Neural cell (in vitro differentiated cells): ENCODE measurements at regions not wholly inside any gene's neighbourhood (a gene's known extent, or its start where the extent isn't known, plus 50 kb on each side); places are given as distances from the start of the nearest gene placed in this dataset.

ENCODE experiments used
- CTCF ChIP-seq: fragments of 450-650 bp; IDR thresholded peaks from 2 replicates; pipeline ENCODE4 v1.5.1; 2014; ENCODE audit warnings: antibody characterized with exemption, mild to moderate bottlenecking, moderate library complexity; ENCODE audit not compliant: poor library complexity, severe bottlenecking
- EP300 ChIP-seq: fragments of 450-650 bp; conservative IDR thresholded peaks from 2 replicates; pipeline ENCODE4 v1.6.1; 2014; ENCODE audit warnings: antibody characterized with exemption, mild to moderate bottlenecking, moderate library complexity; ENCODE audit not compliant: poor library complexity, severe bottlenecking
- EZH2 ChIP-seq: fragments of 200-600, 300-800 bp; shearing (Covaris generic), sonication (generic); IDR thresholded peaks from 2 replicates; pipeline ENCODE4 v1.6.1; 2014; ENCODE audit warnings: antibody characterized with exemption, low read length, borderline replicate concordance, mild to moderate bottlenecking; ENCODE audit not compliant: insufficient read depth, poor library complexity, severe bottlenecking
- POLR2AphosphoS5 ChIP-seq: IDR thresholded peaks from 2 replicates; pipeline ENCODE4 v1.6.1; 2012
- RAD21 ChIP-seq: fragments of 450-650 bp; conservative IDR thresholded peaks from 2 replicates; pipeline ENCODE4 v1.6.1; 2014; ENCODE audit warnings: antibody characterized with exemption, mild to moderate bottlenecking, moderate library complexity
- REST ChIP-seq: IDR thresholded peaks from 2 replicates; pipeline ENCODE4 v1.6.1; 2012; ENCODE audit warnings: borderline replicate concordance

DNA sequence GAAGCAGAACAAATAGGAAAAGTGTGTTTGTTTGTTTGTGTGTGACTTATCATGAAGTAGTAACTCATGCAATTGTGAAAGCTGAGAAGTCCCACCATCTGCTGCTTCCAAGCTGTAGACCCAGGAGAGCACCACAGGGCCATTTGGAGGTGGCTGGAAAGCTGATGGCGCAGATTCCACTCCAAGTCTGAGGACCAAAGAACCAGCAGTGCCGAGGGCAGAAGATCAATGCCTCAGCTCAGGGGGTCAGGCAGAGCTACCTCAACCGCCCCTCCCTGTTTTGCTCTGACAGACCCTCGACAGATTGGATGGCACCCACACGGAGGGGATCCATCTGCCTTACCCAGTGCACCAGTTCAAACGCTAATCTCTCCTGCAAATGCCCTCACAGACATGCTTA, 896.2 kb downstream of the BRD1 start:
- no peak for TF ChIP-seq CTCF
- TF ChIP-seq EZH2: no peak
- TF ChIP-seq REST: no peak
- TF ChIP-seq POLR2AphosphoS5: no peak
- TF ChIP-seq EP300: no peak
- no peak for TF ChIP-seq RAD21
